WTC11 (cell line): ENCODE measurements at regions not wholly inside any gene's neighbourhood (a gene's known extent, or its start where the extent isn't known, plus 50 kb on each side); places are given as distances from the start of the nearest gene placed in this dataset.

Experiments
- ATAC-seq: fragments of 200-7000 bp; cut with Tn5 transposase; 2 replicates; pipeline ENCODE4 v1.10.0; 2021; ENCODE audit warnings: mild to moderate bottlenecking, moderate library complexity
- CTCF ChIA-PET: fragments of 300-600 bp; sonication (Branson Sonifier 250); formaldehyde crosslinking; loops from one replicate; lab custom pipeline; 2021; ENCODE audit warnings: antibody characterized with exemption; lab: Charles Lee
- POLR2A ChIA-PET: fragments of 350-600 bp; sonication (Branson Sonifier 250); formaldehyde crosslinking; loops from one replicate; lab custom pipeline; 2021; ENCODE audit warnings: antibody characterized with exemption; lab: Charles Lee
- DNase-seq: peaks from one replicate; pipeline ENCODE4 v3.0.0; 2021; ENCODE audit warnings: low spot score
- H3K27ac Mint-ChIP-seq: 2 replicates; pipeline ENCODE4 v1.8.0; 2021; ENCODE audit warnings: mixed read lengths
- H3K27me3 Mint-ChIP-seq: 2 replicates; pipeline ENCODE4 v1.8.0; 2021; ENCODE audit warnings: low read depth, mild to moderate bottlenecking, moderate library complexity, mixed read lengths
- H3K36me3 Mint-ChIP-seq: 2 replicates; pipeline ENCODE4 v1.8.0; 2021; ENCODE audit warnings: mixed read lengths
- H3K4me1 Mint-ChIP-seq: 2 replicates; pipeline ENCODE4 v1.8.0; 2022; ENCODE audit warnings: mixed read lengths
- H3K4me3 Mint-ChIP-seq: 2 replicates; pipeline ENCODE4 v1.8.0; 2021; ENCODE audit warnings: mild to moderate bottlenecking, moderate library complexity, mixed read lengths
- H3K9me3 Mint-ChIP-seq: 2 replicates; pipeline ENCODE4 v1.8.0; 2021; ENCODE audit warnings: mixed read lengths
- CBFB ChIP-seq: sonication (generic); formaldehyde crosslinking; IDR thresholded peaks from 2 replicates; pipeline ENCODE4 v1.8.1; 2022; ENCODE audit warnings: mild to moderate bottlenecking, low read depth, missing genetic modification reagents
- CTCF ChIP-seq: fragments of 200-600 bp; IDR thresholded peaks from 2 replicates; pipeline ENCODE4 v1.8.0; 2022; ENCODE audit warnings: antibody characterized with exemption
- E2F1 ChIP-seq: sonication (generic); formaldehyde crosslinking; IDR thresholded peaks from 2 replicates; pipeline ENCODE4 v1.8.0; 2022; ENCODE audit warnings: mild to moderate bottlenecking, missing genetic modification reagents
- E2F4 ChIP-seq: sonication (generic); formaldehyde crosslinking; IDR thresholded peaks from 2 replicates; pipeline ENCODE4 v1.8.1; 2022; ENCODE audit warnings: low read depth, mild to moderate bottlenecking, moderate library complexity, missing genetic modification reagents, borderline replicate concordance
- ETV6 ChIP-seq: sonication (generic); formaldehyde crosslinking; IDR thresholded peaks from 2 replicates; pipeline ENCODE4 v1.8.1; 2022; ENCODE audit warnings: mild to moderate bottlenecking, missing genetic modification reagents
- FOXP4 ChIP-seq: sonication (generic); formaldehyde crosslinking; IDR thresholded peaks from 2 replicates; pipeline ENCODE4 v1.8.0; 2022; ENCODE audit warnings: mild to moderate bottlenecking, missing genetic modification reagents
- KAT7 ChIP-seq: sonication (generic); formaldehyde crosslinking; IDR thresholded peaks from 2 replicates; pipeline ENCODE4 v1.8.1; 2023; ENCODE audit warnings: missing genetic modification reagents, mild to moderate bottlenecking, borderline replicate concordance
- MAX ChIP-seq: sonication (generic); formaldehyde crosslinking; IDR thresholded peaks from 2 replicates; pipeline ENCODE4 v1.8.0; 2022; ENCODE audit warnings: mild to moderate bottlenecking, missing genetic modification reagents
- TCF7 ChIP-seq: sonication (generic); formaldehyde crosslinking; IDR thresholded peaks from 2 replicates; pipeline ENCODE4 v1.8.0; 2022; ENCODE audit warnings: mild to moderate bottlenecking, low read depth, missing genetic modification reagents, moderate library complexity
- TEAD1 ChIP-seq: sonication (generic); formaldehyde crosslinking; IDR thresholded peaks from 2 replicates; pipeline ENCODE4 v1.8.0; 2022; ENCODE audit warnings: mild to moderate bottlenecking, missing genetic modification reagents
- TP53 ChIP-seq: sonication (generic); formaldehyde crosslinking; IDR thresholded peaks from 2 replicates; pipeline ENCODE4 v1.8.1; 2023; ENCODE audit warnings: mild to moderate bottlenecking, missing genetic modification reagents
- ZBTB43 ChIP-seq: sonication (generic); formaldehyde crosslinking; IDR thresholded peaks from 2 replicates; pipeline ENCODE4 v1.8.1; 2023; ENCODE audit warnings: mild to moderate bottlenecking, missing genetic modification reagents
- ZNF512 ChIP-seq: sonication (generic); formaldehyde crosslinking; IDR thresholded peaks from 2 replicates; pipeline ENCODE4 v1.8.1; 2022; ENCODE audit warnings: missing genetic modification reagents, borderline replicate concordance
- ZNF532 ChIP-seq: fragments of 250-450 bp; sonication (Bioruptor Pico); IDR thresholded peaks from 2 replicates; pipeline ENCODE4 v1.9.0; 2021; ENCODE audit warnings: mild to moderate bottlenecking, borderline replicate concordance
- ZNF671 ChIP-seq: fragments of 250-450 bp; sonication (Bioruptor Pico); IDR thresholded peaks from 2 replicates; pipeline ENCODE4 v1.8.0; 2021; ENCODE audit warnings: mild to moderate bottlenecking

GRCh38 chr4:188657365-188657764, 518.1 kb downstream of the TRIML1 start:
- no peak for TF ChIP-seq ETV6 (CRISPR knock-in tag)
- TF ChIP-seq FOXP4 (CRISPR knock-in tag): no peak
- TF ChIP-seq TCF7: no peak
- no peak for TF ChIP-seq ZBTB43
- no peak for TF ChIP-seq TP53 (CRISPR knock-in tag)
- TF ChIP-seq ZNF512 (CRISPR knock-in tag): no peak
- no peak for TF ChIP-seq MAX
- TF ChIP-seq CBFB (CRISPR knock-in tag): no peak
- no peak for TF ChIP-seq TEAD1 (CRISPR knock-in tag)
- no peak for TF ChIP-seq ZNF532 (CRISPR knock-in tag)
- H3K9me3 Mint-ChIP-seq: no peaks in the 10 kb centered on the region
- CTCF ChIA-PET: interaction anchor here (0.8 kb wide), 1 partner anchor 428 kb away, joined by 3 read pairs; no protein-coding TSS in a partner anchor
- no peaks in the 10 kb centered on the region for H3K36me3 Mint-ChIP-seq
- POLR2A ChIA-PET: no interaction called here
- H3K27ac Mint-ChIP-seq: no peak overlapping the region
- H3K4me1 Mint-ChIP-seq: peaks cover 17% of the 10 kb centered on the region
- H3K27me3 Mint-ChIP-seq: no peaks in the 10 kb centered on the region
- no peak for DNase-seq
- peak; percentile 33; the same call in 1 of the 2 replicates for ATAC-seq
- no peak overlapping the region for H3K4me3 Mint-ChIP-seq

- H3K27me3 Mint-ChIP-seq: no peaks in the 10 kb centered on the region
- H3K27ac Mint-ChIP-seq: no peak overlapping the region
- peaks cover 3% of the 10 kb centered on the region; the same call in 1 of the 2 replicates for H3K9me3 Mint-ChIP-seq
- peaks cover 17% of the 10 kb centered on the region for H3K4me1 Mint-ChIP-seq
- DNase-seq (peak; percentile 68), ATAC-seq (peak; percentile 75)
- TF ChIP-seq KAT7 (CRISPR knock-in tag): no peak
- TF ChIP-seq CTCF: peak; percentile 45
- no peak for TF ChIP-seq E2F1 (CRISPR knock-in tag)
- no peak for TF ChIP-seq E2F4 (CRISPR knock-in tag)
- TF ChIP-seq MAX: peak; percentile 53; the same call in 1 of the 2 replicates
- no peak for TF ChIP-seq ZNF671 (CRISPR knock-in tag)
- H3K36me3 Mint-ChIP-seq: no peaks in the 10 kb centered on the region
- no peak overlapping the region for H3K4me3 Mint-ChIP-seq
- POLR2A ChIA-PET: no interaction called here
- CTCF ChIA-PET: interaction anchor here (0.7 to 1.3 kb wide), 2 partner anchors 40 to 1042 kb away, joined by 3 read pairs; no protein-coding TSS in a partner anchor
These were observed 519.8 kb downstream of the TRIML1 start for GRCh38 chr4:188658958-188659522.
